ENCODE measurements at regions not wholly inside any gene's neighbourhood (a gene's known extent, or its start where the extent isn't known, plus 50 kb on each side); places are given as distances from the start of the nearest gene placed in this dataset.

- no peak for TF ChIP-seq CTCF (IDR thresholded peaks at IDR 0.05)
- H3K36me3 ChIP-seq: no peaks in the 10 kb centered on the region
- no peak for DNase-seq (ENCODE audit: low spot score in 2 of 2)
- H3K27me3 ChIP-seq: no peaks in the 10 kb centered on the region
- no peak overlapping the region for H3K4me3 ChIP-seq
- intact Hi-C loops (cut with DNase I): no loop called here
- no peaks in the 10 kb centered on the region for H3K4me1 ChIP-seq
- no peak overlapping the region for H3K27ac ChIP-seq
- H3K9me3 ChIP-seq: no peaks in the 10 kb centered on the region
Measured at GRCh38 chr11:115580416-115580815, 76.2 kb upstream of the CADM1 start.

DNA sequence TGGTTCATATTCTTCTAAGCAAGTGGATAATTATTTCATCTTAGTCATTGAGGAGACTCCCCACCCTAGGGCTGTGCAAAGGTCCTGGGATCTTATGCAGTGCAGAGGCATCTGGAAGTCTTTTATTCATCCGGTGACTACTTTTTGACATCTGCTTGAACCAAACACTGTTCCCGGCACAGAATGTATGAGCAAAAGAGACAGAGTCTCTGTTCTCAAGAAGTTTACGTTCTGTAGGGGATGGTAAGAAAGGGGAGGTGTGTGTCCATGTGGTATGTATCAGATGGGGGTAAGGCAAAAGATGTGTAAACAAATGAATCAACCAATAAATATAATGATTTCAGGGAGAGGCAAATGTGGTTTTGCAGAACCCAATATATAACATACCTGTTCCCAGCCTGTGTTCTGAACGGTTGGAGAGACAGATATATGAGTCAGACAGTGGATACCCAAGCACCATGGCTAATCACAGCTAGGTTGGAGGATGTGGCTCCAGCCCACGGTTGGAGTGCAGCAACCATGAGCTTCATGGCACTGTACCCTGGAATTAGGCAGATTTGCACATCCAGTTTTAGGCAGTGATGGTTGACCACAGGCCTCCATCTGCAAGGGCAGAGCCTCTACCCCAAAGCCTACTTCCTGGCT, 75.1 kb upstream of the CADM1 start:
- Histone ChIP-seq H3K36me3 (no peaks in the 10 kb centered on the region), H3K4me1 (no peaks in the 10 kb centered on the region), H3K4me3 (no peak overlapping the region), H3K27ac (no peak overlapping the region), H3K9me3 (no peaks in the 10 kb centered on the region), H3K27me3 (no peaks in the 10 kb centered on the region)
- intact Hi-C loops (cut with DNase I): no loop called here
- no peak for DNase-seq (ENCODE audit: low spot score in 2 of 2)
- no peak for TF ChIP-seq CTCF (IDR thresholded peaks at IDR 0.05)

GRCh38 chr11:115578275-115578674, 74.1 kb upstream of the CADM1 start:
- no peaks in the 10 kb centered on the region for H3K36me3 ChIP-seq
- no peak for DNase-seq (ENCODE audit: low spot score in 2 of 2)
- H3K9me3 ChIP-seq: no peaks in the 10 kb centered on the region
- no peaks in the 10 kb centered on the region for H3K27me3 ChIP-seq
- no peak overlapping the region for H3K4me3 ChIP-seq
- intact Hi-C loops (cut with DNase I): no loop called here
- no peak overlapping the region for H3K27ac ChIP-seq
- no peaks in the 10 kb centered on the region for H3K4me1 ChIP-seq
- TF ChIP-seq CTCF (IDR thresholded peaks at IDR 0.05): no peak

GRCh38 chr11:115577701-115578100, 73.5 kb upstream of the CADM1 start:
- no peak overlapping the region for H3K27ac ChIP-seq
- H3K36me3 ChIP-seq: no peaks in the 10 kb centered on the region
- intact Hi-C loops (cut with DNase I): no loop called here
- H3K27me3 ChIP-seq: no peaks in the 10 kb centered on the region
- no peaks in the 10 kb centered on the region for H3K4me1 ChIP-seq
- H3K9me3 ChIP-seq: no peaks in the 10 kb centered on the region
- no peak for TF ChIP-seq CTCF (IDR thresholded peaks at IDR 0.05)
- H3K4me3 ChIP-seq: no peak overlapping the region
- no peak for DNase-seq (ENCODE audit: low spot score in 2 of 2)

GRCh38 chr11:115576606-115577380, 72.6 kb upstream of the CADM1 start:
- no peak for DNase-seq (ENCODE audit: low spot score in 2 of 2)
- Histone ChIP-seq H3K36me3 (no peaks in the 10 kb centered on the region), H3K4me3 (no peak overlapping the region), H3K4me1 (no peaks in the 10 kb centered on the region), H3K27me3 (no peaks in the 10 kb centered on the region), H3K27ac (no peak overlapping the region), H3K9me3 (no peaks in the 10 kb centered on the region)
- TF ChIP-seq CTCF (IDR thresholded peaks at IDR 0.05): no peak
- intact Hi-C loops (cut with DNase I): no loop called here
